ENCODE measurements at regions not wholly inside any gene's neighbourhood (a gene's known extent, or its start where the extent isn't known, plus 50 kb on each side); places are given as distances from the start of the nearest gene placed in this dataset.

DNA sequence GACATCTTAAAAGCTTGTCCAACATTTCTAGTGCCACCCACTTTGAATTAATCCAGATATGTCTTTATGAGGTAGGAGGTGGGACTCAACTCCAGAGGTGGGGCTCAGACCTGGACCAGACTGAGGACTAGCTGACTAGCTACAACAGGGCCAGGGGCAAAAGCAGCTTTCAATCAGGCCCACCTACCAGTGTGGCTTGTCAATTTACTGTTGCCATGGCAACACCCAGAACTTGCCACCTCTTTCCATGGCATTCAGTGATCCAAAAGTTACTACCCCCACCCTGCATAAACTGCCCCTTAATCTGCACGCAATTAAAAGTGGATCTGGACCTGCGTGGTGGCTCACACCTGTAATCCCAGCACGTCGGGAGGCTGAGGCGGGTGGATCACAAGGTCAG, 113.2 kb upstream of the KAZN start:
- TF ChIP-seq EZH2phosphoT487 (IDR thresholded peaks at IDR 0.05; ENCODE audit: borderline replicate concordance, low read length): no peak
- TF ChIP-seq, protein P1, sequence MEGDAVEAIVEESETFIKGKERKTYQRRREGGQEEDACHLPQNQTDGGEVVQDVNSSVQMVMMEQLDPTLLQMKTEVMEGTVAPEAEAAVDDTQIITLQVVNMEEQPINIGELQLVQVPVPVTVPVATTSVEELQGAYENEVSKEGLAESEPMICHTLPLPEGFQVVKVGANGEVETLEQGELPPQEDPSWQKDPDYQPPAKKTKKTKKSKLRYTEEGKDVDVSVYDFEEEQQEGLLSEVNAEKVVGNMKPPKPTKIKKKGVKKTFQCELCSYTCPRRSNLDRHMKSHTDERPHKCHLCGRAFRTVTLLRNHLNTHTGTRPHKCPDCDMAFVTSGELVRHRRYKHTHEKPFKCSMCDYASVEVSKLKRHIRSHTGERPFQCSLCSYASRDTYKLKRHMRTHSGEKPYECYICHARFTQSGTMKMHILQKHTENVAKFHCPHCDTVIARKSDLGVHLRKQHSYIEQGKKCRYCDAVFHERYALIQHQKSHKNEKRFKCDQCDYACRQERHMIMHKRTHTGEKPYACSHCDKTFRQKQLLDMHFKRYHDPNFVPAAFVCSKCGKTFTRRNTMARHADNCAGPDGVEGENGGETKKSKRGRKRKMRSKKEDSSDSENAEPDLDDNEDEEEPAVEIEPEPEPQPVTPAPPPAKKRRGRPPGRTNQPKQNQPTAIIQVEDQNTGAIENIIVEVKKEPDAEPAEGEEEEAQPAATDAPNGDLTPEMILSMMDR (IDR thresholded peaks at IDR 0.05; ENCODE audit: low read depth, low read length, poor library complexity, severe bottlenecking): no peak
- Histone ChIP-seq H3K9me2 (replicated peaks; ENCODE audit: control insufficient read depth, low read length) (no peaks in the 10 kb centered on the region), H3K27ac (ENCODE audit: low read depth, low read length) (no peak overlapping the region), H3K4me1 (ENCODE audit: control insufficient read depth, low read length) (no peaks in the 10 kb centered on the region), H3K27me3 (ENCODE audit: control insufficient read depth, low read length) (no peaks in the 10 kb centered on the region; the same call in 1 of the 2 replicates), H4K20me1 (ENCODE audit: control insufficient read depth, insufficient read depth, low read depth, low read length) (no peaks in the 10 kb centered on the region), H3K4me3 (ENCODE audit: low read length) (no peak overlapping the region), H3K9me3 (ENCODE audit: control insufficient read depth, insufficient read depth, low read length) (no peaks in the 10 kb centered on the region), H3F3A (ENCODE audit: control insufficient read depth, insufficient read depth) (no peaks in the 10 kb centered on the region), H3K79me2 (ENCODE audit: control insufficient read depth, low read length) (no peaks in the 10 kb centered on the region), H3K36me3 (ENCODE audit: control insufficient read depth, low read length) (no peaks in the 10 kb centered on the region), H3K4me2 (ENCODE audit: low read length) (no peak overlapping the region)

DNA sequence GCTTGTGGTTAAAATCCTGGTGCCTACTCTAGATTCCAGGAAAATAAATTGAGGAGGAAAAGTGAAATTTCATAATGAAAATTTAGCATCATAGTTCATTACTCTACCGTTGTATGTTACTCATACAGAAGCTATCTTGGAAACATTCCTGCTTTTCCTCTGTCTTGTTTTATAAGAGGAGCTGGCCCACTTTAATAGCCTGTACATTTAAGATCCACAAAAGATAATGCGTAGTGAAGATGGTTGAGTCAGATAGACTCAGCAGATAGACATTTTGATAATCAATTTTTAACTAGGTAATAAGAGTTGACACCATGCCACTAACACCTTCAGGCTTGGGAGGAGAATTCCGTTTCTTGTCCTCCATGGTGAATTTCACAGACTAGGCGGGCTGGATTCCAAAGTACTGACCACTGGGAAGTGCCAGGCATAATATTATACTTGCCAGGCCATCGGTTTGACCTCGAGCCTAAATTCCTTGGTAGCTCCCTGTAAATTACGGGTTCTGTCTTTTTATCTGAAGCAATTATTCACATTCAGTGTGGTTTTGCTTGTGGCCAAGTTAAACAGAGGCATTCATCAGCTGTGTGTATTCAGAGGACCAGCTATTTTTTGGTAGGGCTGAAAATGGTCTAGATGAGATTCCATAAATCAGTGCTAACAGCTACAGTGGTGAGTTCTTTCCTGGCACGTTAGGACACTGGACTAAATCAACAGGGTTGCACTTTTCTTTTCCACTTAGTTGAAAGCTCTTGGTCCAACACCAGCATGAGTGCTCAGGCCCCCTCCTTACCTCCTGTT, 111.9 kb upstream of the KAZN start:
- H3K4me2 ChIP-seq (ENCODE audit: low read length): no peak overlapping the region
- no peaks in the 10 kb centered on the region for H3K9me2 ChIP-seq (replicated peaks; ENCODE audit: control insufficient read depth, low read length)
- H3K4me1 ChIP-seq (ENCODE audit: control insufficient read depth, low read length): no peaks in the 10 kb centered on the region
- no peaks in the 10 kb centered on the region; the same call in 1 of the 2 replicates for H3K27me3 ChIP-seq (ENCODE audit: control insufficient read depth, low read length)
- H3K36me3 ChIP-seq (ENCODE audit: control insufficient read depth, low read length): no peaks in the 10 kb centered on the region
- H3K9me3 ChIP-seq (ENCODE audit: control insufficient read depth, insufficient read depth, low read length): no peaks in the 10 kb centered on the region
- no peaks in the 10 kb centered on the region for H3F3A ChIP-seq (ENCODE audit: control insufficient read depth, insufficient read depth)
- no peak overlapping the region for H3K4me3 ChIP-seq (ENCODE audit: low read length)
- no peak overlapping the region for H3K27ac ChIP-seq (ENCODE audit: low read depth, low read length)
- TF ChIP-seq, protein P1 (IDR thresholded peaks at IDR 0.05; ENCODE audit: low read depth, low read length, poor library complexity, severe bottlenecking): no peak
- no peak for TF ChIP-seq EZH2phosphoT487 (IDR thresholded peaks at IDR 0.05; ENCODE audit: borderline replicate concordance, low read length)
- H4K20me1 ChIP-seq (ENCODE audit: control insufficient read depth, insufficient read depth, low read depth, low read length): no peaks in the 10 kb centered on the region
- no peaks in the 10 kb centered on the region for H3K79me2 ChIP-seq (ENCODE audit: control insufficient read depth, low read length)

- no peaks in the 10 kb centered on the region for H4K20me1 ChIP-seq (ENCODE audit: control insufficient read depth, insufficient read depth, low read depth, low read length)
- no peaks in the 10 kb centered on the region for H3K9me2 ChIP-seq (replicated peaks; ENCODE audit: control insufficient read depth, low read length)
- H3K79me2 ChIP-seq (ENCODE audit: control insufficient read depth, low read length): no peaks in the 10 kb centered on the region
- TF ChIP-seq, protein P1 (IDR thresholded peaks at IDR 0.05; ENCODE audit: low read depth, low read length, poor library complexity, severe bottlenecking): no peak
- TF ChIP-seq EZH2phosphoT487 (IDR thresholded peaks at IDR 0.05; ENCODE audit: borderline replicate concordance, low read length): no peak
- no peaks in the 10 kb centered on the region for H3F3A ChIP-seq (ENCODE audit: control insufficient read depth, insufficient read depth)
- no peak overlapping the region for H3K27ac ChIP-seq (ENCODE audit: low read depth, low read length)
- no peak overlapping the region for H3K4me3 ChIP-seq (ENCODE audit: low read length)
- no peaks in the 10 kb centered on the region for H3K36me3 ChIP-seq (ENCODE audit: control insufficient read depth, low read length)
- H3K27me3 ChIP-seq (ENCODE audit: control insufficient read depth, low read length): no peaks in the 10 kb centered on the region; the same call in 1 of the 2 replicates
- no peaks in the 10 kb centered on the region for H3K9me3 ChIP-seq (ENCODE audit: control insufficient read depth, insufficient read depth, low read length)
- no peak overlapping the region for H3K4me2 ChIP-seq (ENCODE audit: low read length)
- H3K4me1 ChIP-seq (ENCODE audit: control insufficient read depth, low read length): no peaks in the 10 kb centered on the region
Observed at GRCh38 chr1:14487671-14488070, 110.8 kb upstream of the KAZN start.

Measured in DOHH2 (cell line).